Prostate gland (tissue), 2 donors: ENCODE measurements at regions not wholly inside any gene's neighbourhood (a gene's known extent, or its start where the extent isn't known, plus 50 kb on each side); places are given as distances from the start of the nearest gene placed in this dataset.

Experiments used
- DNase-seq: peaks from one replicate; pipeline ENCODE4 v3.0.0-alpha.2; 2019; ENCODE audit warnings: low spot score
- H3K27ac ChIP-seq, 2 donors: fragments of 200-600 bp; sonication (generic); 2 replicates each; pipeline ENCODE4 v1.5.1; 2017 to 2019
- H3K27me3 ChIP-seq: fragments of 200-600 bp; sonication (generic); replicated peaks from 2 replicates; pipeline ENCODE4 v1.5.1; 2019; ENCODE audit not compliant: insufficient read depth
- H3K36me3 ChIP-seq, 2 donors: fragments of 200-600 bp; sonication (generic); 1 replicate in 1 of 2; 2 replicates in 1 of 2; pipeline versions ENCODE4 v1.5.1 to v1.8.1; 2017 to 2019
- H3K4me1 ChIP-seq: fragments of 200-600 bp; sonication (generic); replicated peaks from 2 replicates; pipeline ENCODE4 v1.5.1; 2019
- H3K4me3 ChIP-seq, 2 donors: fragments of 200-600 bp; sonication (generic); 2 replicates each; pipeline ENCODE4 v1.5.1; 2017 to 2019
- H3K9me3 ChIP-seq: fragments of 200-600 bp; sonication (generic); 2 replicates; pipeline ENCODE4 v1.5.1; 2017
- POLR2A ChIP-seq: fragments of 450-650 bp; IDR thresholded peaks from one replicate; pipeline ENCODE4 v1.6.1; 2016; ENCODE audit warnings: antibody characterized with exemption, mild to moderate bottlenecking
- POLR2AphosphoS5 ChIP-seq: sonication (generic); formaldehyde crosslinking; IDR thresholded peaks from one replicate; pipeline ENCODE4 v1.6.1; 2017; ENCODE audit warnings: antibody characterized with exemption
- WGBS: methylation state at CpG from one replicate; pipeline ENCODE4 v1.1.5; 2018; 5-methylcytosine and 5-hydroxymethylcytosine counted together
- intact Hi-C: fragments of 100-400 bp; cut with DNase I; formaldehyde crosslinking; loops from one replicate; pipeline ENCODE4 v1.14.2; 2022
- TF ChIP-seq, protein P1 (sequence below), 4 experiments: fragments of 200-600 bp in 2 of 4; fragments of 450-650 bp in 2 of 4; sonication (generic) in 2 of 4; IDR thresholded peaks; 1 replicate in 3 of 4; 2 replicates in 1 of 4; pipeline ENCODE4 v1.5.1; 2016 to 2019; ENCODE audit warnings: antibody characterized with exemption in 4 of 4, mild to moderate bottlenecking in 2 of 4, moderate library complexity in 2 of 4

DNA sequence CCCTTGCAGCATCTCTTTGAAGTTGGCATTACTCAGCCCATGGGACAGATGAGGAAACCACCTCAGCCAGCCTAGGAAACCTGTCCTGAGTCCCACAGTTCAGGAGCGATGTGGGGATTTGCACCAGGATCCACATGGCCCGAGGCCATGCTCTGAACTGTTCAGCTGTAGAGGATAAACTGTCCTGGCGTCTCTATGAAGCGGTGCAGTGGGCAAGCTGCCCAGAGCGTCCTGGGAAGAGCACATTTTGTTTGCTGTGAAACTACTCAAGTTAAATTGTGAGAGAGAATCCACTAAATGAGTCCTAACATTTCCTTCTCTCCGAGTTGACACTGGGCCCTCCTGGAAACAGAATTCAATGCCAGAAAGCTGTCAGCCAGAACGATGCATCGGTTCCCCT lies 276.6 kb upstream of the TNRC6C start:
- peak; percentile 43 for TF ChIP-seq POLR2AphosphoS5
- TF ChIP-seq, protein P1, sequence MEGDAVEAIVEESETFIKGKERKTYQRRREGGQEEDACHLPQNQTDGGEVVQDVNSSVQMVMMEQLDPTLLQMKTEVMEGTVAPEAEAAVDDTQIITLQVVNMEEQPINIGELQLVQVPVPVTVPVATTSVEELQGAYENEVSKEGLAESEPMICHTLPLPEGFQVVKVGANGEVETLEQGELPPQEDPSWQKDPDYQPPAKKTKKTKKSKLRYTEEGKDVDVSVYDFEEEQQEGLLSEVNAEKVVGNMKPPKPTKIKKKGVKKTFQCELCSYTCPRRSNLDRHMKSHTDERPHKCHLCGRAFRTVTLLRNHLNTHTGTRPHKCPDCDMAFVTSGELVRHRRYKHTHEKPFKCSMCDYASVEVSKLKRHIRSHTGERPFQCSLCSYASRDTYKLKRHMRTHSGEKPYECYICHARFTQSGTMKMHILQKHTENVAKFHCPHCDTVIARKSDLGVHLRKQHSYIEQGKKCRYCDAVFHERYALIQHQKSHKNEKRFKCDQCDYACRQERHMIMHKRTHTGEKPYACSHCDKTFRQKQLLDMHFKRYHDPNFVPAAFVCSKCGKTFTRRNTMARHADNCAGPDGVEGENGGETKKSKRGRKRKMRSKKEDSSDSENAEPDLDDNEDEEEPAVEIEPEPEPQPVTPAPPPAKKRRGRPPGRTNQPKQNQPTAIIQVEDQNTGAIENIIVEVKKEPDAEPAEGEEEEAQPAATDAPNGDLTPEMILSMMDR (IDR thresholded peaks at IDR 0.05), result no peak
- WGBS, result 12% methylated on average over 8 of the region's 8 CpGs
- no peak overlapping the region for H3K4me3 ChIP-seq
- H3K27me3 ChIP-seq, result no peaks in the 10 kb centered on the region
- H3K4me1 ChIP-seq, result peaks cover 2% of the 10 kb centered on the region
- H3K36me3 ChIP-seq, result no peaks in the 10 kb centered on the region
- DNase-seq, result peak; percentile 61
- no peak overlapping the region for H3K27ac ChIP-seq
- intact Hi-C loops, result no loop called here
- H3K9me3 ChIP-seq, result no peaks in the 10 kb centered on the region

DNA sequence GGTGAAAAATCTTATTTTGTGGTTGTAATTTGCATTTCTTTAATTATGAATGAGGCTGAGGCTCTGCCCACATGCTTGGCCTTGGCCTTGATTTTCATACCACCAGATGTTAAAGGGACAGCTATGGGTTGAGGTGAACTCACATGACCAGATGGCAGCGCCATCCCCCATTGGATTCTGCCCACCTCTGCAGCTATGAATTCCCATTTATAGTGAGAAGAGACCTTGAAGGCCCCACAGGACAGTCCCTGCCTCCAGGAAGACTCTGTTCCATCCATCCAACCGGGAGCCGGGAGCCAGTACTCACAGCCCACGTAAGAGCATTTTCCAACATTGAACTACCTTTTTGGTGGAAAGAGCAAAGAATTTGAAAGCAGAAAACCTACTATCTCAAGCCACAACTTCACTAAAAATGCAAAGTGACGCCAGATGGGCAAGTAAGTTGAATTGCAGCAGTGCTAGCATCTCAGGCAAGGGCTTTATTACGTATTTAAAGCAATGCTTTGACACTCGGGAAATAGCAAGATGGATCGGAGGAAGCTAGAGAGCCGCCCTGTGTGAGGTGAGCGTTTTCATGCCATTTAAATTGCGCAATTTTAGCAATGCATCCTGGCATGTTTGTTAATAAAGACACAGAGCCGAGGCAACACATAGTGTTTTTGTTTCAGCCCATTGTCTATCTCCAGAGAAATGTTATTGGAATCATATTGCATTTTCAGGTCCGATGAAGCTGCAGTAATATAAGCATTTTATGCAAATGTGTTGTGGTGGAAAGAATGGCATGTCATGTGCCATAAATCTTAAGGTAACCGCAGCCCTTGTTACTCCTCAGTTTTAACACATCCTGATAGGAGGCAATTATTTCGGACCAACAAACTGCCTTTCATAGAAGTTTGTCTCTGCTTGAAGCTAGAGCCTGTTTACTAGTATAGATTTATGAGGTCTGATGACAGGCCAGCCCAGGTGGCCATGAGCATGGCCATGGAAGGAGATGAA lies 273.4 kb upstream of the TNRC6C start:
- H3K9me3 ChIP-seq, result no peaks in the 10 kb centered on the region
- H3K4me3 ChIP-seq, result no peak overlapping the region
- H3K27ac ChIP-seq, result no peak overlapping the region
- intact Hi-C loops, result no loop called here
- TF ChIP-seq POLR2AphosphoS5 (no peak), POLR2A (no peak)
- TF ChIP-seq, protein P1 (IDR thresholded peaks at IDR 0.05), result no peak
- peaks cover 2% of the 10 kb centered on the region for H3K4me1 ChIP-seq
- DNase-seq, result no peak
- peaks cover 1% of the 10 kb centered on the region for H3K27me3 ChIP-seq
- WGBS, result 66% methylated on average over 15 of the region's 15 CpGs
- no peaks in the 10 kb centered on the region for H3K36me3 ChIP-seq

DNA sequence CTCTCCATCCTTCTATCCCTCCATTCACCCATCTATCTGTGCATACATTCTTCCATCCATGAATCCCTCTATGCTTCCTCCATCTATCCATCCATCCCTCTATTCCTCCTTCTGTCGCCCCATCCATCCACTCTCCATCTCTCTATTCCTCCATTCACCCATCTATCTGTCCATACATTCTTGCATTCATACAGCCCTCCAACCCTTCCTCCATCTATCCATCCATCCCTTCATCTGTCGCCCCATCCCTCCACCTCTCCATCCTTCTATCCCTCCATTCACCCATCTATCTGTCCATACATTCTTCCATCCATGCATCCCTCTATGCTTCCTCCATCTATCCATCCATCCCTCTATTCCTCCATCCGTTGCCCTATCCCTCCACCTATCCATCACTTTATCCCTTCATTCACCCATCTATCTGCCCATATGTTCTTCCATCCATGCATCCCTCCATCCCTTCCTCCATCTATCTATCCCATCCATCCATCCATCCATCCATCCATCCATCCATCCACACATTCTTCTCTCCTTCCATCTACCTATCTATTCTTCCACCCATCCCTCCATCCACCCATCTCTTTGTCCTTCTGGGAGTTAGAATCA lies 272.5 kb upstream of the TNRC6C start:
- Histone ChIP-seq H3K27ac (no peak overlapping the region), H3K27me3 (peaks cover 2% of the 10 kb centered on the region), H3K36me3 (no peaks in the 10 kb centered on the region), H3K9me3 (no peaks in the 10 kb centered on the region), H3K4me3 (no peak overlapping the region), H3K4me1 (peaks cover 2% of the 10 kb centered on the region)
- WGBS, result 96% methylated on average over 3 of the region's 3 CpGs
- intact Hi-C loops, result no loop called here
- no peak for DNase-seq
- no peak for TF ChIP-seq POLR2AphosphoS5
- TF ChIP-seq, protein P1 (IDR thresholded peaks at IDR 0.05), result no peak
- no peak for TF ChIP-seq POLR2A

DNA sequence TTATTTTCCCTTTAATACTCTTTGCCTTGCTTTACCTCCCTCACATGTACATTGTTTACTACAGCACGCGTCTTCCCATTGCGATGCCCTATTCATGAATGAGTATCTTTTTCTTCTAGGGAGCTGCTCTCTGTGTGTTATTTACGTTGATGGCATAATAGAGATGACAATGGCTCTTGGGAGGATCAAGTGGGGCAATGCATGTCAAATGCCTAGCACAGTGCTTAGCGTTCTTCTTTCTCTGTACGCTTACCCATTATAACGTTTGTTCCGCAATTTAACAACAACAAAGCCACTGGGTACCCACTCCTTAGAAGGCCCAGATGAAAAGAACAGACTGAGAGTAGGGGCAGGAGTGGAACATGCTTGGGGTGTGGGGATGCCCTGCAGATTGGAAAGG lies 271.6 kb upstream of the TNRC6C start:
- peaks cover 5% of the 10 kb centered on the region for H3K27me3 ChIP-seq
- H3K27ac ChIP-seq, result no peak overlapping the region
- H3K4me3 ChIP-seq, result no peak overlapping the region
- no peak for TF ChIP-seq POLR2AphosphoS5
- TF ChIP-seq, protein P1 (IDR thresholded peaks at IDR 0.05), result no peak
- TF ChIP-seq POLR2A, result no peak
- no peaks in the 10 kb centered on the region for H3K9me3 ChIP-seq
- intact Hi-C loops, result no loop called here
- 88% methylated on average over 8 of the region's 8 CpGs for WGBS
- no peaks in the 10 kb centered on the region for H3K36me3 ChIP-seq
- no peak for DNase-seq
- H3K4me1 ChIP-seq, result peaks cover 2% of the 10 kb centered on the region
